Osteocyte (in vitro differentiated cells): ENCODE measurements at regions not wholly inside any gene's neighbourhood (a gene's known extent, or its start where the extent isn't known, plus 50 kb on each side); places are given as distances from the start of the nearest gene placed in this dataset.
"Not testable (repeated sequence)": the region's sequence is repeated elsewhere in the genome, so short reads cannot be mapped to it uniquely, and the experiment has no call there.

Experiments
- DNase-seq: peaks from one replicate; pipeline ENCODE4 v3.0.0; 2021; ENCODE audit warnings: mixed read lengths; ENCODE audit not compliant: unreplicated experiment; ENCODE audit errors: extremely low spot score
- H3K27ac Mint-ChIP-seq: one replicate; pipeline ENCODE4 v1.8.0; 2021; ENCODE audit warnings: mild to moderate bottlenecking, mixed read lengths; ENCODE audit not compliant: unreplicated experiment
- H3K27me3 Mint-ChIP-seq: one replicate; pipeline ENCODE4 v1.8.0; 2021; ENCODE audit warnings: mixed read lengths; ENCODE audit not compliant: unreplicated experiment
- H3K36me3 Mint-ChIP-seq: one replicate; pipeline ENCODE4 v1.8.0; 2021; ENCODE audit warnings: mixed read lengths; ENCODE audit not compliant: unreplicated experiment
- H3K4me1 Mint-ChIP-seq: one replicate; pipeline ENCODE4 v1.8.0; 2021; ENCODE audit warnings: mixed read lengths; ENCODE audit not compliant: unreplicated experiment
- H3K4me3 Mint-ChIP-seq: one replicate; pipeline ENCODE4 v1.8.0; 2021; ENCODE audit warnings: mild to moderate bottlenecking, moderate library complexity, mixed read lengths; ENCODE audit not compliant: unreplicated experiment
- H3K9me3 Mint-ChIP-seq: one replicate; pipeline ENCODE4 v1.8.0; 2021; ENCODE audit warnings: mixed read lengths; ENCODE audit not compliant: unreplicated experiment
- TF ChIP-seq, protein P1 (sequence below): fragments of 200-600 bp; sonication (generic); IDR thresholded peaks from 2 replicates; pipeline ENCODE4 v1.5.0; 2021; ENCODE audit warnings: antibody characterized with exemption, mild to moderate bottlenecking, moderate library complexity

DNA sequence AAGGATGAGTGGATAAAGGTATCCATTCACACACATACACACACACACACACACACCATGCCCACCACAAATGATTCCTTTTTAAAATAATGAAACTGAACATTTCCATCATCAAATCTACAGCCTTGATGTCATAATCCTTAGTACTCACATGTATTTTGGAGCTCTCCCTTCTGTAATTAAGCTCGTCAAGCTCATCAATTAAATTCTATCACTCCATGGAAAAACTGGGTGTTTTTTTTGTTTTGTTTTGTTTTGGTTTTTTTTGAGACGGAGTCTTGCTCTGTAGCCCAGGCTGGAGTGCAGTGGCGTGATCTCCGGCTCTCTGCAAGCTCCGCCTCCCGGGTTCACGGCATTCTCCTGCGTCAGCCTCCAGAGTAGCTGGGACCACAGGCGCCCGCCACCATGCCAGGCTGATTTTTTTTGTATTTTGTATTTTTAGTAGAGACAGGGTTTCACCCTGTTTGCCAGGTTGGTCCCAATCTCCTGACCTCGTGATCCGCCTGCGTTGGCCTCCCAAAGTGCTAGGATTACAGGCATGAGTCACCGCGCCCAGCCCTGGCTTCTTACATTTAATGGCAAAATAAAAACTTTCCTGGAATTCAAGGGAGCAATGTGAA lies 78.6 kb upstream of the RGPD4 start:
- H3K4me3 Mint-ChIP-seq = no peak overlapping the region
- peaks cover 2% of the 10 kb centered on the region for H3K4me1 Mint-ChIP-seq
- H3K27me3 Mint-ChIP-seq = peaks cover 12% of the 10 kb centered on the region
- TF ChIP-seq, protein P1, sequence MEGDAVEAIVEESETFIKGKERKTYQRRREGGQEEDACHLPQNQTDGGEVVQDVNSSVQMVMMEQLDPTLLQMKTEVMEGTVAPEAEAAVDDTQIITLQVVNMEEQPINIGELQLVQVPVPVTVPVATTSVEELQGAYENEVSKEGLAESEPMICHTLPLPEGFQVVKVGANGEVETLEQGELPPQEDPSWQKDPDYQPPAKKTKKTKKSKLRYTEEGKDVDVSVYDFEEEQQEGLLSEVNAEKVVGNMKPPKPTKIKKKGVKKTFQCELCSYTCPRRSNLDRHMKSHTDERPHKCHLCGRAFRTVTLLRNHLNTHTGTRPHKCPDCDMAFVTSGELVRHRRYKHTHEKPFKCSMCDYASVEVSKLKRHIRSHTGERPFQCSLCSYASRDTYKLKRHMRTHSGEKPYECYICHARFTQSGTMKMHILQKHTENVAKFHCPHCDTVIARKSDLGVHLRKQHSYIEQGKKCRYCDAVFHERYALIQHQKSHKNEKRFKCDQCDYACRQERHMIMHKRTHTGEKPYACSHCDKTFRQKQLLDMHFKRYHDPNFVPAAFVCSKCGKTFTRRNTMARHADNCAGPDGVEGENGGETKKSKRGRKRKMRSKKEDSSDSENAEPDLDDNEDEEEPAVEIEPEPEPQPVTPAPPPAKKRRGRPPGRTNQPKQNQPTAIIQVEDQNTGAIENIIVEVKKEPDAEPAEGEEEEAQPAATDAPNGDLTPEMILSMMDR = no peak
- no peak overlapping the region for H3K27ac Mint-ChIP-seq
- H3K9me3 Mint-ChIP-seq = peaks cover 4% of the 10 kb centered on the region
- no peaks in the 10 kb centered on the region for H3K36me3 Mint-ChIP-seq
- no peak for DNase-seq

DNA sequence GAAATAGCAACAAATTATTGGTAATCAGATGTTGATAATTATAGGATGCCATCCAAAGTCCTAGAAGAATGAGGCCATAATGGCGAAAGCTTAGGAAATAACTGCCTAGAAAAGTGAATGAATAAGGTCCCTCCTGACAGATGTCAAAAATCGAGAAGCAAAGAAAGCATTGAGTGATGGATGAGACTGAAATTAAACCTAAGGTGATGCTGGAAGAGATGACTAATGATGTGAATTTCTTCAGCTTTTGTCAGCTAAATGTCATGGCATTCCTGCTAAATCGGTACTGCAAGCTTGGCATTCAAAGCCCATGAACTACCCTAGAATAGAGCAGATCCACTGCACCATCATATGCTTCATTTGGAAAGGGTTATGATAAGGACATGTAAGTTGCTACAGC lies 74.8 kb upstream of the RGPD4 start:
- H3K36me3 Mint-ChIP-seq = no peaks in the 10 kb centered on the region
- no peak for DNase-seq
- TF ChIP-seq, protein P1 = no peak
- H3K4me1 Mint-ChIP-seq = peaks cover 3% of the 10 kb centered on the region
- H3K27ac Mint-ChIP-seq = no peak overlapping the region
- H3K4me3 Mint-ChIP-seq = no peak overlapping the region
- H3K9me3 Mint-ChIP-seq = peaks cover 4% of the 10 kb centered on the region
- peaks cover 18% of the 10 kb centered on the region for H3K27me3 Mint-ChIP-seq

DNA sequence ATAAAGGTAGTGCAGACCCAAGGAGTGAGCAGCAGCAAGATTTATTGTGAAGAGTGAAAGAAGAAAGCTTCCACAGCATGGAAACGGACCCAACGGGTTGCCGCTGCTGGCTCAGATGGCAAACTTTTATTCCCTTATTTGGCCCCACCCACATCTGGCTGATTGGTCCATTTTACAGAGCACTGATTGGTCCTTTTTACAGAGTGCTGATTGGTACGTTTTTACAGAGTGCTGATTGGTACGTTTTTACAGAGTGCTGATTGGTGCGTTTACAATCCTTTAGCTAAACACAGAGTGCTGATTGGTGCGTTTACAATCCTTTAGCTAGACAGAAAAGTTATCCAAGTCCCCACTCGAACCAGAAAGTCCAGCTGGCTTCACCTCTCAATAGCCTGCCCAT lies 72.9 kb upstream of the RGPD4 start:
- not testable (repeated sequence) for H3K4me3 Mint-ChIP-seq, H3K4me1 Mint-ChIP-seq
- peaks cover 20% of the 10 kb centered on the region for H3K27me3 Mint-ChIP-seq

DNA sequence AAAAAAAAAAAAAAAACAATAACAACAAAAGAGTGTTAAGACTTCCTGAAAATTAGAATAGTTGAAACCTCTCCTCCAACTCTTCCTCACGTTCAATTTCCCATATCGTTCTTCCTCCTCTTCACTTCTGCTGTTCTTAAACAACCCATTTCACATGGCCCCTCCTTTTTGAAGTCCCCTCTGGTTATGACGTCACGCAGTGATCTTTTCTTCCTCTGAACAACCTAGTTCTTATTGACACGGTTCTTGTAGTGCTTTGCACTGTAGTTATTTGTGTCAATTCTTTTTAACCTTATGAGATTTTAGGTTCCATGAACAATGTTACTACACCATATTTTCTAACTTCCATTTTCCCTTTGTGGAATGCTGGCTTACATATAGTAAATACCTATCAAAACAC lies 69.5 kb upstream of the RGPD4 start:
- H3K4me3 Mint-ChIP-seq = no peak overlapping the region
- DNase-seq = no peak
- H3K36me3 Mint-ChIP-seq = peaks cover 2% of the 10 kb centered on the region
- no peaks in the 10 kb centered on the region for H3K9me3 Mint-ChIP-seq
- H3K27me3 Mint-ChIP-seq = peaks cover 15% of the 10 kb centered on the region
- H3K4me1 Mint-ChIP-seq = peaks cover 3% of the 10 kb centered on the region
- TF ChIP-seq, protein P1 = no peak
- no peak overlapping the region for H3K27ac Mint-ChIP-seq

More for the DNA sequence above, 72.9 kb upstream of the RGPD4 start:
- H3K9me3 Mint-ChIP-seq, H3K36me3 Mint-ChIP-seq, H3K27ac Mint-ChIP-seq, DNase-seq: not testable (repeated sequence)

DNA sequence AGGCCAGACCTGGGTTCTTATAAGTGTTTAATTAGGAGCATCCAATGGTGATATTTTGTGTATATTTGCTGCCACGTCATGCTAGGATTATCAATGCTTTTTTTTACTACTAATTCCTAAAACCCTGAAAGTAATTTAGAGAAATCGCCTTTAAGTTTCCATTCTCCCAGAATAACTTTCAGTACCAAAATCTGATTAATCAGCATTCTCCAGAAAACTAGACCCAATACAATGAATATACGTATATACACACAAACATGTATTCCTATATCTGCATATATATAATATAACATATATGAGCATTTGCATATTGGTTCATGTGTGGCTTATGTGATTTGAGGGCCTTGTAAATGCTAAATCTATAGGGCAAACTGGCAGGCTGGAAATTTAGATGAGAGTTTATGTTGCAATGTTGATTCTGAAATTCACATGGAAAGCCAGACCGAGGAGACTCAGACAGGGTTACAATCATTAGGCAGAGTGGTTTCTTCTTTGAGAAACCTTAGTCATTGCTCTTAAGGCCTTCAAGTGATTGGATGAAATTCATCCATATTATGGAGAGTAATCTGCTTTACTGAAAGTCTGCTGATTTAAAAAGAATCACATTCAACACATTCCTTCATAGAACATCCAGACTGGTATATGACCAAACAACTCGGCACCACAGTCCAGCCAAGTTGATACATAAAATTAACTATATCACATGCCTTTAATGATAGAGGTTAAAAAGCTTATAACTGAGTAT lies 65.9 kb upstream of the RGPD4 start:
- no peak for DNase-seq
- H3K4me1 Mint-ChIP-seq = no peaks in the 10 kb centered on the region
- peaks cover 5% of the 10 kb centered on the region for H3K9me3 Mint-ChIP-seq
- peaks cover 9% of the 10 kb centered on the region for H3K27me3 Mint-ChIP-seq
- peaks cover 4% of the 10 kb centered on the region for H3K36me3 Mint-ChIP-seq
- no peak overlapping the region for H3K27ac Mint-ChIP-seq
- TF ChIP-seq, protein P1 = no peak
- no peak overlapping the region for H3K4me3 Mint-ChIP-seq
